SU-DHL-6 (cell line): ENCODE measurements at regions not wholly inside any gene's neighbourhood (a gene's known extent, or its start where the extent isn't known, plus 50 kb on each side); places are given as distances from the start of the nearest gene placed in this dataset.

Source experiments
- H2AFZ ChIP-seq: fragments of 200-600 bp; sonication (generic); 2 replicates; pipeline ENCODE4 v1.6.1; 2014; ENCODE audit warnings: low read depth, mild to moderate bottlenecking, moderate library complexity, mixed read lengths, antibody characterized with exemption, low read length; ENCODE audit not compliant: severe bottlenecking
- H3F3A ChIP-seq: fragments of 200-600 bp; shearing (Covaris generic); 2 replicates; pipeline ENCODE4 v1.6.0; 2016; ENCODE audit warnings: antibody characterized with exemption, mild to moderate bottlenecking; ENCODE audit not compliant: insufficient read depth
- H3K27ac ChIP-seq: fragments of 200-600 bp; sonication (generic); 2 replicates; pipeline ENCODE4 v1.5.1; 2016; ENCODE audit warnings: low read depth, mild to moderate bottlenecking, low read length, moderate library complexity, mixed read lengths
- H3K27me3 ChIP-seq: fragments of 200-600 bp; sonication (generic), shearing (Covaris generic); 2 replicates; pipeline ENCODE4 v1.6.0; 2014; ENCODE audit warnings: mild to moderate bottlenecking, low read length
- H3K36me3 ChIP-seq: fragments of 200-600 bp; sonication (generic); 2 replicates; pipeline ENCODE4 v1.6.1; 2014; ENCODE audit warnings: mild to moderate bottlenecking, low read length, mixed read lengths
- H3K4me2 ChIP-seq: fragments of 300-600, 200-600 bp; shearing (Covaris generic), sonication (generic); 2 replicates; pipeline ENCODE4 v1.6.0; 2014; ENCODE audit warnings: low read length, low read depth, mild to moderate bottlenecking; ENCODE audit not compliant: poor library complexity, severe bottlenecking
- H3K4me3 ChIP-seq: fragments of 200-600 bp; sonication (generic); 2 replicates; pipeline ENCODE4 v1.5.1; 2014; ENCODE audit warnings: antibody characterized with exemption, low read length, mild to moderate bottlenecking, mixed read lengths; ENCODE audit not compliant: insufficient read depth, poor library complexity, severe bottlenecking
- H3K79me2 ChIP-seq: fragments of 200-600 bp; sonication (generic); 2 replicates; pipeline ENCODE4 v1.6.1; 2014; ENCODE audit warnings: mild to moderate bottlenecking, low read length, moderate library complexity; ENCODE audit not compliant: insufficient read depth
- H3K9ac ChIP-seq: fragments of 200-600 bp; sonication (generic); 2 replicates; pipeline ENCODE4 v1.7.0; 2014; ENCODE audit warnings: mild to moderate bottlenecking, low read length
- H3K9me2 ChIP-seq: fragments of 200-600 bp; sonication (generic); replicated peaks from 2 replicates; pipeline ENCODE4 v1.6.1; 2014; ENCODE audit warnings: low read length; ENCODE audit not compliant: insufficient read depth
- H3K9me3 ChIP-seq: fragments of 200-600 bp; sonication (generic); 2 replicates; pipeline ENCODE4 v1.6.1; 2014; ENCODE audit warnings: low read length, mixed read lengths; ENCODE audit not compliant: insufficient read depth
- H4K20me1 ChIP-seq: fragments of 200-600 bp; sonication (generic); 2 replicates; pipeline ENCODE4 v1.6.1; 2014; ENCODE audit warnings: low read depth, mild to moderate bottlenecking, antibody characterized with exemption, low read length, moderate library complexity, mixed read lengths
- CTCF ChIP-seq: fragments of 200-600 bp; sonication (generic); IDR thresholded peaks from one replicate; pipeline ENCODE4 v1.5.1; 2017; ENCODE audit warnings: antibody characterized with exemption, mild to moderate bottlenecking, low read length, moderate library complexity; ENCODE audit not compliant: insufficient read depth, poor library complexity, severe bottlenecking
- EZH2phosphoT487 ChIP-seq: fragments of 200-600 bp; sonication (generic), shearing (Covaris generic); conservative IDR thresholded peaks from 2 replicates; pipeline ENCODE4 v1.6.1; 2018; ENCODE audit warnings: mild to moderate bottlenecking, antibody characterized with exemption, low read length, moderate library complexity, mixed read lengths

GRCh38 chr15:69807721-69808120 lies 290.0 kb downstream of the TLE3 start:
- no peaks in the 10 kb centered on the region for H3F3A ChIP-seq
- TF ChIP-seq CTCF (no peak), EZH2phosphoT487 (no peak)
- H3K9ac ChIP-seq, result no peak overlapping the region
- no peak overlapping the region for H3K27ac ChIP-seq
- no peak overlapping the region for H2AFZ ChIP-seq
- no peaks in the 10 kb centered on the region for H4K20me1 ChIP-seq
- H3K4me2 ChIP-seq, result no peak overlapping the region
- no peaks in the 10 kb centered on the region for H3K79me2 ChIP-seq
- no peaks in the 10 kb centered on the region for H3K36me3 ChIP-seq
- H3K9me2 ChIP-seq, result no peaks in the 10 kb centered on the region
- no peaks in the 10 kb centered on the region for H3K9me3 ChIP-seq
- H3K4me3 ChIP-seq, result no peak overlapping the region
- no peaks in the 10 kb centered on the region for H3K27me3 ChIP-seq

- Histone ChIP-seq H3K27me3 (no peaks in the 10 kb centered on the region), H4K20me1 (no peaks in the 10 kb centered on the region), H3K27ac (no peak overlapping the region), H3K4me3 (no peak overlapping the region), H3K9ac (no peak overlapping the region), H3F3A (no peaks in the 10 kb centered on the region), H3K9me3 (no peaks in the 10 kb centered on the region), H2AFZ (no peak overlapping the region), H3K9me2 (no peaks in the 10 kb centered on the region), H3K79me2 (no peaks in the 10 kb centered on the region), H3K4me2 (no peak overlapping the region), H3K36me3 (no peaks in the 10 kb centered on the region)
- TF ChIP-seq CTCF (no peak), EZH2phosphoT487 (no peak)
Measured at GRCh38 chr15:69808756-69809155, 289.0 kb downstream of the TLE3 start.

GRCh38 chr15:69809421-69809820 lies 288.3 kb downstream of the TLE3 start:
- no peaks in the 10 kb centered on the region for H3F3A ChIP-seq

More at GRCh38 chr15:69809421-69809820, 288.3 kb downstream of the TLE3 start:
- no peaks in the 10 kb centered on the region for H3K36me3 ChIP-seq
- no peaks in the 10 kb centered on the region for H3K9me2 ChIP-seq
- TF ChIP-seq EZH2phosphoT487 (no peak), CTCF (no peak)
- H3K4me3 ChIP-seq, result no peak overlapping the region
- H3K27ac ChIP-seq, result no peak overlapping the region
- no peaks in the 10 kb centered on the region for H3K9me3 ChIP-seq
- no peak overlapping the region for H2AFZ ChIP-seq
- no peaks in the 10 kb centered on the region for H3K27me3 ChIP-seq
- H3K9ac ChIP-seq, result no peak overlapping the region
- H3K79me2 ChIP-seq, result no peaks in the 10 kb centered on the region
- H4K20me1 ChIP-seq, result no peaks in the 10 kb centered on the region
- no peak overlapping the region for H3K4me2 ChIP-seq
